IMR-90 (cell line): ENCODE measurements at regions not wholly inside any gene's neighbourhood (a gene's known extent, or its start where the extent isn't known, plus 50 kb on each side); places are given as distances from the start of the nearest gene placed in this dataset.

Experiments used
- ATAC-seq: fragments of 200-7000 bp; cut with Tn5 transposase; 2 replicates; pipeline ENCODE4 v1.9.1; 2020; ENCODE audit warnings: low read depth, mild to moderate bottlenecking, moderate library complexity
- BruUV-seq: library from RNA; stranded (reverse); fragments of 400-500 nt; replicated peaks from 2 replicates; lab custom pipeline; 2021; lab: Mats Ljungman, UMichigan
- CTCF ChIA-PET: fragments of 300-600 bp; formaldehyde crosslinking; extraction: SDS; loops from one replicate; lab custom pipeline; 2021; ENCODE audit warnings: antibody characterized with exemption; lab: Yijun Ruan, JAX
- POLR2A ChIA-PET: fragments of 300-600 bp; sonication (Branson Sonifier 250); formaldehyde crosslinking; loops from one replicate; lab custom pipeline; 2022; ENCODE audit warnings: antibody characterized with exemption; ENCODE audit not compliant: unreplicated experiment; lab: Charles Lee
- DNase-seq: peaks from one replicate; pipeline ENCODE4 v3.0.0; 2013
- H2AFZ ChIP-seq: replicated peaks from 2 replicates; pipeline ENCODE3; 2013; ENCODE audit warnings: low read length, mild to moderate bottlenecking; ENCODE audit not compliant: poor library complexity
- H2AK5ac ChIP-seq: 2 replicates; pipeline ENCODE4 v1.6.1; 2013; ENCODE audit warnings: low read depth, low read length, inconsistent platforms
- H2AK9ac ChIP-seq: replicated peaks from 2 replicates; pipeline ENCODE3; 2013; ENCODE audit warnings: mild to moderate bottlenecking, low read depth, low read length, moderate library complexity; ENCODE audit not compliant: poor library complexity
- H2BK120ac ChIP-seq: 2 replicates; pipeline ENCODE4 v1.6.1; 2013; ENCODE audit warnings: low read depth, low read length, inconsistent platforms
- H2BK15ac ChIP-seq: 3 replicates; pipeline ENCODE4 v1.6.1; 2013; ENCODE audit warnings: low read depth, low read length, inconsistent platforms
- H2BK20ac ChIP-seq: 2 replicates; pipeline ENCODE4 v1.6.1; 2013; ENCODE audit warnings: low read depth, mild to moderate bottlenecking, inconsistent platforms, low read length, moderate library complexity
- H2BK5ac ChIP-seq: 2 replicates; pipeline ENCODE4 v1.6.1; 2013; ENCODE audit warnings: mild to moderate bottlenecking, low read depth, low read length, inconsistent platforms; ENCODE audit not compliant: poor library complexity, severe bottlenecking
- H3K14ac ChIP-seq: replicated peaks from 2 replicates; pipeline ENCODE4 v1.6.1; 2013; ENCODE audit warnings: low read depth, low read length, inconsistent platforms
- H3K18ac ChIP-seq: 2 replicates; pipeline ENCODE4 v1.6.1; 2013; ENCODE audit warnings: low read depth, low read length, control low read depth
- H3K23ac ChIP-seq: 2 replicates; pipeline ENCODE4 v1.6.1; 2013; ENCODE audit warnings: low read depth, low read length, inconsistent platforms
- H3K27ac ChIP-seq: 2 replicates; pipeline ENCODE4 v1.5.1; 2013; ENCODE audit warnings: mild to moderate bottlenecking, control low read depth, low read length; ENCODE audit not compliant: insufficient read depth
- H3K27me3 ChIP-seq: 2 replicates; pipeline ENCODE4 v1.6.1; 2013; ENCODE audit warnings: low read length; ENCODE audit not compliant: control insufficient read depth, insufficient read depth
- H3K36me3 ChIP-seq: 2 replicates; pipeline ENCODE4 v1.6.1; 2013; ENCODE audit warnings: low read length, mixed read lengths; ENCODE audit not compliant: control insufficient read depth, insufficient read depth
- H3K4ac ChIP-seq: 2 replicates; pipeline ENCODE4 v1.6.1; 2013; ENCODE audit warnings: low read depth, low read length, inconsistent platforms
- H3K4me1 ChIP-seq: 2 replicates; pipeline ENCODE4 v1.6.1; 2013; ENCODE audit warnings: low read length, mixed read lengths; ENCODE audit not compliant: control insufficient read depth, insufficient read depth
- H3K4me2 ChIP-seq: 2 replicates; pipeline ENCODE4 v1.6.1; 2013; ENCODE audit warnings: low read depth, mild to moderate bottlenecking, control low read depth, low read length, moderate library complexity
- H3K4me3 ChIP-seq: 2 replicates; pipeline ENCODE4 v1.5.1; 2013; ENCODE audit warnings: low read depth, mild to moderate bottlenecking, control low read depth, low read length, moderate library complexity; ENCODE audit not compliant: insufficient read depth
- H3K56ac ChIP-seq: 2 replicates; pipeline ENCODE4 v1.6.1; 2013; ENCODE audit warnings: low read length, inconsistent platforms; ENCODE audit not compliant: insufficient read depth; ENCODE audit errors: extremely low read depth
- H3K79me1 ChIP-seq, 2 experiments: 2 replicates each; pipeline ENCODE4 v1.6.1; 2013; ENCODE audit warnings: low read length in 2 of 2, inconsistent platforms in 1 of 2, low read depth in 1 of 2
- H3K9ac ChIP-seq: 2 replicates; pipeline ENCODE4 v1.6.1; 2013; ENCODE audit warnings: low read depth, low read length, control low read depth
- H3K9me1 ChIP-seq: 2 replicates; pipeline ENCODE4 v1.6.1; 2013; ENCODE audit warnings: low read length, inconsistent platforms; ENCODE audit not compliant: insufficient read depth
- H3K9me3 ChIP-seq: 2 replicates; pipeline ENCODE4 v1.6.1; 2013; ENCODE audit warnings: low read length; ENCODE audit not compliant: control insufficient read depth, insufficient read depth
- H4K20me1 ChIP-seq: 2 replicates; pipeline ENCODE4 v1.6.1; 2013; ENCODE audit warnings: low read length, inconsistent platforms; ENCODE audit not compliant: insufficient read depth
- H4K5ac ChIP-seq: 2 replicates; pipeline ENCODE4 v1.6.1; 2013; ENCODE audit warnings: mild to moderate bottlenecking, low read depth, low read length, control low read depth
- H4K8ac ChIP-seq, 2 experiments: 2 replicates each; pipeline ENCODE4 v1.6.1; 2013; ENCODE audit warnings: low read depth in 2 of 2, low read length in 2 of 2, control low read depth in 1 of 2, inconsistent platforms in 1 of 2
- H4K91ac ChIP-seq: 2 replicates; pipeline ENCODE4 v1.6.1; 2013; ENCODE audit warnings: low read depth, low read length, inconsistent platforms; ENCODE audit not compliant: insufficient read depth
- BHLHE40 ChIP-seq: fragments of 150-350 bp; IDR thresholded peaks from 2 replicates; pipeline ENCODE4 v1.6.1; 2016; ENCODE audit warnings: mild to moderate bottlenecking, low read depth, low read length
- CEBPB ChIP-seq: IDR thresholded peaks from 2 replicates; pipeline ENCODE4 v1.6.1; 2012; ENCODE audit warnings: low read depth, low read length, improper control_type of control experiment
- MAZ ChIP-seq: IDR thresholded peaks from 2 replicates; pipeline ENCODE4 v1.6.1; 2012; ENCODE audit warnings: low read depth, mild to moderate bottlenecking, low read length, improper control_type of control experiment, moderate library complexity, borderline replicate concordance
- MXI1 ChIP-seq: IDR thresholded peaks from 2 replicates; pipeline ENCODE4 v1.6.1; 2012; ENCODE audit warnings: low read depth, mild to moderate bottlenecking, low read length, moderate library complexity, borderline replicate concordance
- RAD21 ChIP-seq: IDR thresholded peaks from 2 replicates; pipeline ENCODE4 v1.6.1; 2012; ENCODE audit warnings: low read length, improper control_type of control experiment
- SMC3 ChIP-seq: fragments of 150-350 bp; IDR thresholded peaks from 2 replicates; pipeline ENCODE4 v1.6.1; 2016; ENCODE audit warnings: low read depth, mild to moderate bottlenecking, antibody characterized with exemption, low read length, moderate library complexity
- WGBS, 2 experiments: methylation state at CpG; one replicate each; pipeline versions ENCODE4 v1.1.5 to v1.1.7; 2013; ENCODE audit warnings: missing lambda C conversion rate in 2 of 2; ENCODE audit not compliant: insufficient read length in 1 of 2; ENCODE audit errors: extremely low coverage in 2 of 2; 5-methylcytosine and 5-hydroxymethylcytosine counted together
- dilution Hi-C: fragments of 300-500 bp; cut with HindIII; formaldehyde crosslinking; loops from one replicate; pipeline ENCODE4 v1.14.3; 2018; ENCODE audit warnings: low sequenced_read_pairs; ENCODE audit not compliant: unreplicated experiment
- in situ Hi-C: fragments of 300-500 bp; cut with MboI; formaldehyde crosslinking; loops from 3 replicates; pipeline ENCODE4 v1.14.3; 2019; ENCODE audit warnings: low sequenced_read_pairs, inconsistent platforms, mixed read lengths
- intact Hi-C: fragments of 100-400 bp; cut with micrococcal nuclease; formaldehyde crosslinking; loops from 2 replicates; pipeline ENCODE4 v1.10.0; 2022
- TF ChIP-seq, protein P1 (sequence below): fragments of 150-350 bp; IDR thresholded peaks from 2 replicates; pipeline ENCODE4 v1.6.1; 2016; ENCODE audit warnings: low read depth, mild to moderate bottlenecking, low read length, moderate library complexity, borderline replicate concordance
- TF ChIP-seq, protein P2 (sequence below): conservative IDR thresholded peaks from 2 replicates; pipeline ENCODE4 v1.5.1; 2012; ENCODE audit warnings: mild to moderate bottlenecking, low read depth, low read length, improper control_type of control experiment

DNA sequence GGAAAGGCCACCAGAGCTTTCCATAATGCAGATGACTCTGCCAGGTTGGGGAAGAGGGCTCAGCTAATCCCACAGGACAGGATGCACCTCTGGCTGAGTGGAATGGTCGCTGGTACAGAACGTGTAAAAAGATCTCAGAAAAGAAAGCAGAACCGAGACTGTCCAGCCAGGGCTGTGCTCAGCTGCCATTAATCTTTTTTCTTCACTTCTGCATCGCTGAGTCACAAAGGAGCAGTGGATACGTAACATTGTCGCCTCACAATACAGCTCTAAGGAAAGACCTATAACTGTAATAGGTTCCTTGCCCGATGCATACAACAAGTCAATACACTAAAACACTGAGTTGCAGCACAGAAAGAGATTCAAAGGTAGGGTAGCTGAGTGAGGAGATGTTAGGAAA is 354.2 kb downstream of the EN1 start:
- Histone ChIP-seq H3K4ac (no peak overlapping the region), H3K36me3 (no peaks in the 10 kb centered on the region), H4K5ac (no peak overlapping the region), H2BK20ac (no peak overlapping the region), H3K18ac (no peak overlapping the region), H3K4me2 (no peak overlapping the region), H2AK5ac (no peak overlapping the region), H3K56ac (no peak overlapping the region), H3K27me3 (no peaks in the 10 kb centered on the region), H3K9me3 (no peaks in the 10 kb centered on the region), H2AK9ac (no peak overlapping the region), H3K4me3 (no peak overlapping the region), H3K4me1 (no peaks in the 10 kb centered on the region), H3K9ac (no peak overlapping the region), H2BK15ac (no peak overlapping the region), H3K14ac (no peak overlapping the region), H3K23ac (no peak overlapping the region), H3K9me1 (no peaks in the 10 kb centered on the region), H2BK5ac (no peak overlapping the region), H2BK120ac (no peak overlapping the region), H4K91ac (no peak overlapping the region), H3K79me1 (no peaks in the 10 kb centered on the region), H2AFZ (no peak overlapping the region), H4K8ac (no peak overlapping the region), H4K20me1 (no peaks in the 10 kb centered on the region), H3K27ac (no peak overlapping the region)
- ATAC-seq (no peak), DNase-seq (no peak)
- ChIA-PET CTCF (interaction anchor here (1.5 to 1.7 kb wide), 2 partner anchors 362 to 367 kb away, joined by 5 to 6 read pairs; no protein-coding TSS in a partner anchor), POLR2A (no interaction called here)
- TF ChIP-seq RAD21 (no peak), SMC3 (no peak), MXI1 (no peak), CEBPB (no peak), MAZ (no peak), BHLHE40 (no peak)
- TF ChIP-seq, protein P1, sequence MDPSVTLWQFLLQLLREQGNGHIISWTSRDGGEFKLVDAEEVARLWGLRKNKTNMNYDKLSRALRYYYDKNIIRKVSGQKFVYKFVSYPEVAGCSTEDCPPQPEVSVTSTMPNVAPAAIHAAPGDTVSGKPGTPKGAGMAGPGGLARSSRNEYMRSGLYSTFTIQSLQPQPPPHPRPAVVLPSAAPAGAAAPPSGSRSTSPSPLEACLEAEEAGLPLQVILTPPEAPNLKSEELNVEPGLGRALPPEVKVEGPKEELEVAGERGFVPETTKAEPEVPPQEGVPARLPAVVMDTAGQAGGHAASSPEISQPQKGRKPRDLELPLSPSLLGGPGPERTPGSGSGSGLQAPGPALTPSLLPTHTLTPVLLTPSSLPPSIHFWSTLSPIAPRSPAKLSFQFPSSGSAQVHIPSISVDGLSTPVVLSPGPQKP, result no peak
- TF ChIP-seq, protein P2, sequence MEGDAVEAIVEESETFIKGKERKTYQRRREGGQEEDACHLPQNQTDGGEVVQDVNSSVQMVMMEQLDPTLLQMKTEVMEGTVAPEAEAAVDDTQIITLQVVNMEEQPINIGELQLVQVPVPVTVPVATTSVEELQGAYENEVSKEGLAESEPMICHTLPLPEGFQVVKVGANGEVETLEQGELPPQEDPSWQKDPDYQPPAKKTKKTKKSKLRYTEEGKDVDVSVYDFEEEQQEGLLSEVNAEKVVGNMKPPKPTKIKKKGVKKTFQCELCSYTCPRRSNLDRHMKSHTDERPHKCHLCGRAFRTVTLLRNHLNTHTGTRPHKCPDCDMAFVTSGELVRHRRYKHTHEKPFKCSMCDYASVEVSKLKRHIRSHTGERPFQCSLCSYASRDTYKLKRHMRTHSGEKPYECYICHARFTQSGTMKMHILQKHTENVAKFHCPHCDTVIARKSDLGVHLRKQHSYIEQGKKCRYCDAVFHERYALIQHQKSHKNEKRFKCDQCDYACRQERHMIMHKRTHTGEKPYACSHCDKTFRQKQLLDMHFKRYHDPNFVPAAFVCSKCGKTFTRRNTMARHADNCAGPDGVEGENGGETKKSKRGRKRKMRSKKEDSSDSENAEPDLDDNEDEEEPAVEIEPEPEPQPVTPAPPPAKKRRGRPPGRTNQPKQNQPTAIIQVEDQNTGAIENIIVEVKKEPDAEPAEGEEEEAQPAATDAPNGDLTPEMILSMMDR, result no peak
- intact Hi-C loops (loop anchor here (5.0 kb wide), 1 partner anchor 421 kb away; no protein-coding TSS in a partner anchor), dilution Hi-C loops (no loop called here), in situ Hi-C loops (no loop called here)
- no TSS peak for BruUV-seq
- 50% methylated on average over 2 of the region's 7 CpGs; no CpG with 5 or more reads in 1 of the 2 experiments for WGBS, 2 experiments
